ENCODE measurements at regions not wholly inside any gene's neighbourhood (a gene's known extent, or its start where the extent isn't known, plus 50 kb on each side); places are given as distances from the start of the nearest gene placed in this dataset.

DNA sequence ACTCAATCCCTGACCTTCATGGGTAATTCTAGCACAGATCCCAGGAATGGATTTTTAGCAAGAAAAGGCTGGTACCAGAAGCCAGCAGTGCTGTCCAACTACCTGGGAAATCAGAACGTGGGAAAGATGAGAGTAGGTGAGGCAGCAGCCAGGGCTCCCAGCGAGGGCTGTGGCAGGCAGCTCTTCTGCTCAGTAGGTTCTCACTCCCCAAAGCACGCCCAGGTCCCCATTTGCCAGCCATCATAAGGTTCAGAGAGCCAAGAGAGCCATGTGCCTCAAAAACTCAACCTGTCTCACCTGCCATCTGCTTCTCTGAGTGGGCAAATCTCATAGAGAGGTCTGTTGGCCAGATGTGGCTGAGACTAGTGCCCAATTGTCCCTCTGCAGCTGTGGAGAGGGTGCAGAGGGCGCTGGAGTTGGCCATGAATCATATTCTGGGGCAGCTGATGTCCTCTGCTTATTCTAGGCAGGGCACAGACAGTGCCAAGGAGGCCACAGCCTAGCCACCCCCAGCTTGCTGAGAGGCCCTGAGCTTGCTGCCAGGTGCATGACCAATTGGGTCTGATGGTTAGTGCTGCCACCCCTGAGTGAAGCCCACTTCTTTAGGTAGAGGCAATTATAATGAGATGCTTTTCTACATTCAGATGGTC is 81.7 kb upstream of the GATB start:
- TF ChIP-seq MYC (IDR thresholded peaks at IDR 0.05; ENCODE audit: low read depth, low read length) = no peak
- TF ChIP-seq, protein P1, sequence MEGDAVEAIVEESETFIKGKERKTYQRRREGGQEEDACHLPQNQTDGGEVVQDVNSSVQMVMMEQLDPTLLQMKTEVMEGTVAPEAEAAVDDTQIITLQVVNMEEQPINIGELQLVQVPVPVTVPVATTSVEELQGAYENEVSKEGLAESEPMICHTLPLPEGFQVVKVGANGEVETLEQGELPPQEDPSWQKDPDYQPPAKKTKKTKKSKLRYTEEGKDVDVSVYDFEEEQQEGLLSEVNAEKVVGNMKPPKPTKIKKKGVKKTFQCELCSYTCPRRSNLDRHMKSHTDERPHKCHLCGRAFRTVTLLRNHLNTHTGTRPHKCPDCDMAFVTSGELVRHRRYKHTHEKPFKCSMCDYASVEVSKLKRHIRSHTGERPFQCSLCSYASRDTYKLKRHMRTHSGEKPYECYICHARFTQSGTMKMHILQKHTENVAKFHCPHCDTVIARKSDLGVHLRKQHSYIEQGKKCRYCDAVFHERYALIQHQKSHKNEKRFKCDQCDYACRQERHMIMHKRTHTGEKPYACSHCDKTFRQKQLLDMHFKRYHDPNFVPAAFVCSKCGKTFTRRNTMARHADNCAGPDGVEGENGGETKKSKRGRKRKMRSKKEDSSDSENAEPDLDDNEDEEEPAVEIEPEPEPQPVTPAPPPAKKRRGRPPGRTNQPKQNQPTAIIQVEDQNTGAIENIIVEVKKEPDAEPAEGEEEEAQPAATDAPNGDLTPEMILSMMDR (IDR thresholded peaks at IDR 0.05; ENCODE audit: low read depth, low read length) = no peak
- TF ChIP-seq POLR2A (IDR thresholded peaks at IDR 0.05; ENCODE audit: extremely low read depth, insufficient read length) = no peak
- TF ChIP-seq, protein P2, sequence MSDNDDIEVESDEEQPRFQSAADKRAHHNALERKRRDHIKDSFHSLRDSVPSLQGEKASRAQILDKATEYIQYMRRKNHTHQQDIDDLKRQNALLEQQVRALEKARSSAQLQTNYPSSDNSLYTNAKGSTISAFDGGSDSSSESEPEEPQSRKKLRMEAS (IDR thresholded peaks at IDR 0.05; ENCODE audit: low read depth, low read length) = no peak

All from NB4 (cell line).